WTC11 (cell line): ENCODE measurements at regions not wholly inside any gene's neighbourhood (a gene's known extent, or its start where the extent isn't known, plus 50 kb on each side); places are given as distances from the start of the nearest gene placed in this dataset.

Experiments used
- ATAC-seq: fragments of 200-7000 bp; cut with Tn5 transposase; 2 replicates; pipeline ENCODE4 v1.10.0; 2021; ENCODE audit warnings: mild to moderate bottlenecking, moderate library complexity
- CTCF ChIA-PET: fragments of 300-600 bp; sonication (Branson Sonifier 250); formaldehyde crosslinking; loops from one replicate; lab custom pipeline; 2021; ENCODE audit warnings: antibody characterized with exemption; lab: Charles Lee
- POLR2A ChIA-PET: fragments of 350-600 bp; sonication (Branson Sonifier 250); formaldehyde crosslinking; loops from one replicate; lab custom pipeline; 2021; ENCODE audit warnings: antibody characterized with exemption; lab: Charles Lee
- DNase-seq: peaks from one replicate; pipeline ENCODE4 v3.0.0; 2021; ENCODE audit warnings: low spot score
- H3K27ac Mint-ChIP-seq: 2 replicates; pipeline ENCODE4 v1.8.0; 2021; ENCODE audit warnings: mixed read lengths
- H3K27me3 Mint-ChIP-seq: 2 replicates; pipeline ENCODE4 v1.8.0; 2021; ENCODE audit warnings: low read depth, mild to moderate bottlenecking, moderate library complexity, mixed read lengths
- H3K36me3 Mint-ChIP-seq: 2 replicates; pipeline ENCODE4 v1.8.0; 2021; ENCODE audit warnings: mixed read lengths
- H3K4me1 Mint-ChIP-seq: 2 replicates; pipeline ENCODE4 v1.8.0; 2022; ENCODE audit warnings: mixed read lengths
- H3K4me3 Mint-ChIP-seq: 2 replicates; pipeline ENCODE4 v1.8.0; 2021; ENCODE audit warnings: mild to moderate bottlenecking, moderate library complexity, mixed read lengths
- H3K9me3 Mint-ChIP-seq: 2 replicates; pipeline ENCODE4 v1.8.0; 2021; ENCODE audit warnings: mixed read lengths
- ARID4B ChIP-seq: sonication (generic); formaldehyde crosslinking; IDR thresholded peaks from 2 replicates; pipeline ENCODE4 v1.8.0; 2023; ENCODE audit warnings: missing genetic modification reagents, mild to moderate bottlenecking, borderline replicate concordance
- ATF3 ChIP-seq: sonication (generic); formaldehyde crosslinking; conservative IDR thresholded peaks from 2 replicates; pipeline ENCODE4 v1.8.1; 2022; ENCODE audit warnings: mild to moderate bottlenecking, missing genetic modification reagents
- CREM ChIP-seq: sonication (generic); formaldehyde crosslinking; IDR thresholded peaks from 2 replicates; pipeline ENCODE4 v1.8.1; 2022; ENCODE audit warnings: mild to moderate bottlenecking, missing genetic modification reagents, moderate library complexity
- E2F1 ChIP-seq: sonication (generic); formaldehyde crosslinking; IDR thresholded peaks from 2 replicates; pipeline ENCODE4 v1.8.0; 2022; ENCODE audit warnings: mild to moderate bottlenecking, missing genetic modification reagents
- FOXP1 ChIP-seq: sonication (generic); formaldehyde crosslinking; IDR thresholded peaks from 2 replicates; pipeline ENCODE4 v1.8.0; 2022; ENCODE audit warnings: missing genetic modification reagents, mild to moderate bottlenecking, moderate library complexity, borderline replicate concordance
- GABPB1 ChIP-seq: sonication (generic); formaldehyde crosslinking; IDR thresholded peaks from 2 replicates; pipeline ENCODE4 v1.8.1; 2023; ENCODE audit warnings: mild to moderate bottlenecking, missing genetic modification reagents
- KAT7 ChIP-seq: sonication (generic); formaldehyde crosslinking; IDR thresholded peaks from 2 replicates; pipeline ENCODE4 v1.8.1; 2023; ENCODE audit warnings: missing genetic modification reagents, mild to moderate bottlenecking, borderline replicate concordance
- MXD4 ChIP-seq: fragments of 250-450 bp; sonication (Bioruptor Pico); IDR thresholded peaks from 2 replicates; pipeline ENCODE4 v1.8.0; 2021; ENCODE audit warnings: mild to moderate bottlenecking, moderate library complexity, borderline replicate concordance
- PRDM15 ChIP-seq: sonication (generic); formaldehyde crosslinking; IDR thresholded peaks from 2 replicates; pipeline ENCODE4 v1.8.0; 2022; ENCODE audit warnings: missing genetic modification reagents
- PRRX2 ChIP-seq: fragments of 250-450 bp; sonication (Bioruptor Pico); IDR thresholded peaks from 2 replicates; pipeline ENCODE4 v1.8.0; 2021; ENCODE audit warnings: mild to moderate bottlenecking
- SMAD3 ChIP-seq: sonication (generic); formaldehyde crosslinking; IDR thresholded peaks from 2 replicates; pipeline ENCODE4 v1.8.0; 2022; ENCODE audit warnings: missing genetic modification reagents, mild to moderate bottlenecking, borderline replicate concordance
- ZMAT4 ChIP-seq: fragments of 250-450 bp; sonication (Bioruptor Pico); IDR thresholded peaks from 2 replicates; pipeline ENCODE4 v1.9.0; 2021; ENCODE audit warnings: mild to moderate bottlenecking
- ZNF219 ChIP-seq: sonication (generic); formaldehyde crosslinking; IDR thresholded peaks from 2 replicates; pipeline ENCODE4 v1.8.0; 2023; ENCODE audit warnings: missing genetic modification reagents, mild to moderate bottlenecking, borderline replicate concordance
- ZNF396 ChIP-seq: fragments of 250-450 bp; sonication (Bioruptor Pico); IDR thresholded peaks from 2 replicates; pipeline ENCODE4 v1.8.0; 2021; ENCODE audit warnings: mild to moderate bottlenecking, moderate library complexity, borderline replicate concordance
- ZNF425 ChIP-seq: fragments of 250-450 bp; sonication (Bioruptor Pico); conservative IDR thresholded peaks from 2 replicates; pipeline ENCODE4 v1.9.0; 2021; ENCODE audit warnings: mild to moderate bottlenecking

GRCh38 chr10:36050763-36051499, 408.8 kb upstream of the FZD8 start:
- peaks cover 19% of the 10 kb centered on the region for H3K9me3 Mint-ChIP-seq

More at GRCh38 chr10:36050763-36051499, 408.8 kb upstream of the FZD8 start:
- Mint-ChIP-seq H3K27me3 (no peaks in the 10 kb centered on the region), H3K36me3 (no peaks in the 10 kb centered on the region), H3K27ac (no peak overlapping the region), H3K4me3 (no peak overlapping the region), H3K4me1 (peaks cover 7% of the 10 kb centered on the region)
- ATAC-seq (no peak), DNase-seq (no peak)
- ChIA-PET CTCF (interaction anchor here (1.3 kb wide), 1 partner anchor 9 kb away, joined by 5 read pairs; no protein-coding TSS in a partner anchor), POLR2A (no interaction called here)
- TF ChIP-seq SMAD3 (no peak), MXD4 (CRISPR knock-in tag) (no peak), ZNF219 (no peak), PRRX2 (CRISPR knock-in tag) (no peak), CREM (CRISPR knock-in tag) (no peak), PRDM15 (no peak), ZNF425 (CRISPR knock-in tag) (no peak), KAT7 (CRISPR knock-in tag) (no peak), ZMAT4 (no peak), ARID4B (no peak), ZNF396 (CRISPR knock-in tag) (no peak), E2F1 (CRISPR knock-in tag) (no peak), FOXP1 (no peak), ATF3 (CRISPR knock-in tag) (no peak), GABPB1 (no peak)
